Thyroid gland (tissue), 4 donors: ENCODE measurements at regions not wholly inside any gene's neighbourhood (a gene's known extent, or its start where the extent isn't known, plus 50 kb on each side); places are given as distances from the start of the nearest gene placed in this dataset.

Source experiments
- DNase-seq, 2 donors: peaks; one replicate each; pipeline ENCODE4 v3.0.0-alpha.2; 2019
- H3K27ac ChIP-seq, 3 donors: fragments of 200-600 bp; sonication (generic); 1 replicate in 2 of 3; 2 replicates in 1 of 3; pipeline ENCODE4 v1.5.1; 2016 to 2019; ENCODE audit warnings: mild to moderate bottlenecking in 1 of 3, moderate library complexity in 1 of 3
- H3K27me3 ChIP-seq: fragments of 200-600 bp; sonication (generic); one replicate; pipeline ENCODE4 v1.5.1; 2019
- H3K36me3 ChIP-seq, 2 donors: fragments of 200-600 bp; sonication (generic); one replicate each; pipeline ENCODE4 v1.5.1; 2016 to 2019
- H3K4me1 ChIP-seq, 2 donors: fragments of 200-600 bp; sonication (generic); one replicate each; pipeline ENCODE4 v1.5.1; 2017 to 2019
- H3K4me3 ChIP-seq, 3 donors: fragments of 200-600 bp; sonication (generic); replicated peaks in 1 of 3; 1 replicate in 2 of 3; 2 replicates in 1 of 3; pipeline ENCODE4 v1.5.1; 2016; ENCODE audit warnings: mild to moderate bottlenecking in 1 of 3
- H3K9me3 ChIP-seq: fragments of 200-600 bp; sonication (generic); one replicate; pipeline ENCODE4 v1.5.1; 2017
- CTCF ChIP-seq, 6 experiments: fragments of 200-600 bp in 3 of 6; fragments of 450-650 bp in 3 of 6; sonication (generic) in 3 of 6; IDR thresholded peaks; one replicate each; pipeline ENCODE4 v1.5.1; 2016 to 2019; ENCODE audit warnings: antibody characterized with exemption in 6 of 6, mild to moderate bottlenecking in 2 of 6, inconsistent platforms in 1 of 6, moderate library complexity in 1 of 6
- POLR2A ChIP-seq, 2 donors: fragments of 450-650 bp; IDR thresholded peaks; one replicate each; pipeline ENCODE4 v1.6.1; 2017; ENCODE audit warnings: antibody characterized with exemption in 2 of 2, mild to moderate bottlenecking in 2 of 2, moderate library complexity in 1 of 2
- WGBS, 2 donors: methylation state at CpG; one replicate each; pipeline ENCODE4 v1.1.5; 2017; 5-methylcytosine and 5-hydroxymethylcytosine counted together
- intact Hi-C: fragments of 100-400 bp; cut with DNase I; formaldehyde crosslinking; loops from one replicate; pipeline ENCODE4 v1.15.1; 2023

GRCh38 chr2:22530131-22530530 is 854.8 kb upstream of the KLHL29 start:
- DNase-seq = no peak
- 85 to 88% methylated on average over 4 of the region's 4 CpGs for WGBS, 2 donors
- no peaks in the 10 kb centered on the region for H3K4me1 ChIP-seq
- no peak overlapping the region for H3K27ac ChIP-seq
- H3K9me3 ChIP-seq = no peaks in the 10 kb centered on the region
- no peak overlapping the region for H3K4me3 ChIP-seq
- TF ChIP-seq CTCF (IDR thresholded peaks at IDR 0.05) = no peak
- TF ChIP-seq POLR2A (IDR thresholded peaks at IDR 0.05) = no peak
- H3K36me3 ChIP-seq = no peaks in the 10 kb centered on the region
- H3K27me3 ChIP-seq = no peaks in the 10 kb centered on the region
- intact Hi-C loops = no loop called here

GRCh38 chr2:22536133-22536532 is 848.8 kb upstream of the KLHL29 start:
- no peak for DNase-seq
- WGBS, 2 donors = 76 to 79% methylated on average over 2 of the region's 2 CpGs
- no peak overlapping the region for H3K4me3 ChIP-seq
- no peaks in the 10 kb centered on the region for H3K36me3 ChIP-seq
- no peaks in the 10 kb centered on the region for H3K27me3 ChIP-seq
- TF ChIP-seq CTCF (IDR thresholded peaks at IDR 0.05) = no peak
- TF ChIP-seq POLR2A (IDR thresholded peaks at IDR 0.05) = no peak
- H3K4me1 ChIP-seq = no peaks in the 10 kb centered on the region
- intact Hi-C loops = no loop called here
- H3K9me3 ChIP-seq = no peaks in the 10 kb centered on the region
- no peak overlapping the region for H3K27ac ChIP-seq

- DNase-seq = no peak
- no peaks in the 10 kb centered on the region for H3K9me3 ChIP-seq
- WGBS, 2 donors = 81 to 94% methylated on average over 1 of the region's 1 CpG
- intact Hi-C loops = no loop called here
- no peaks in the 10 kb centered on the region for H3K27me3 ChIP-seq
- no peak overlapping the region for H3K27ac ChIP-seq
- H3K36me3 ChIP-seq = no peaks in the 10 kb centered on the region
- H3K4me1 ChIP-seq = no peaks in the 10 kb centered on the region
- TF ChIP-seq CTCF (IDR thresholded peaks at IDR 0.05) = no peak
- TF ChIP-seq POLR2A (IDR thresholded peaks at IDR 0.05) = no peak
- no peak overlapping the region for H3K4me3 ChIP-seq
Measured at GRCh38 chr2:22554453-22554852, 830.5 kb upstream of the KLHL29 start.

- H3K27me3 ChIP-seq = no peaks in the 10 kb centered on the region
Measured at GRCh38 chr2:22557406-22557805, 827.6 kb upstream of the KLHL29 start.

GRCh38 chr2:22560021-22560420 is 825.0 kb upstream of the KLHL29 start:
- no peak for DNase-seq
- no peaks in the 10 kb centered on the region for H3K9me3 ChIP-seq
- no peaks in the 10 kb centered on the region for H3K27me3 ChIP-seq
- H3K27ac ChIP-seq = no peak overlapping the region
- no peaks in the 10 kb centered on the region for H3K4me1 ChIP-seq
- WGBS, 2 donors = 71 to 80% methylated on average over 5 of the region's 5 CpGs
- H3K4me3 ChIP-seq = no peak overlapping the region
- intact Hi-C loops = no loop called here
- no peak for TF ChIP-seq CTCF (IDR thresholded peaks at IDR 0.05)
- TF ChIP-seq POLR2A (IDR thresholded peaks at IDR 0.05) = no peak
- no peaks in the 10 kb centered on the region for H3K36me3 ChIP-seq

More at GRCh38 chr2:22557406-22557805, 827.6 kb upstream of the KLHL29 start:
- H3K4me1 ChIP-seq = no peaks in the 10 kb centered on the region
- no peaks in the 10 kb centered on the region for H3K9me3 ChIP-seq
- 39 to 43% methylated on average over 2 of the region's 2 CpGs for WGBS, 2 donors
- H3K36me3 ChIP-seq = no peaks in the 10 kb centered on the region
- H3K27ac ChIP-seq = no peak overlapping the region
- TF ChIP-seq CTCF (IDR thresholded peaks at IDR 0.05) = no peak
- no peak for TF ChIP-seq POLR2A (IDR thresholded peaks at IDR 0.05)
- intact Hi-C loops = no loop called here
- no peak overlapping the region for H3K4me3 ChIP-seq
- no peak for DNase-seq
